Panc1 (cell line): ENCODE measurements at regions not wholly inside any gene's neighbourhood (a gene's known extent, or its start where the extent isn't known, plus 50 kb on each side); places are given as distances from the start of the nearest gene placed in this dataset.

Source experiments
- CTCF ChIP-seq: fragments of 450-650 bp; IDR thresholded peaks from 2 replicates; pipeline ENCODE4 v1.5.1; 2017; ENCODE audit warnings: mild to moderate bottlenecking
- TCF7L2 ChIP-seq: IDR thresholded peaks from 2 replicates; pipeline ENCODE4 v1.6.1; 2011; ENCODE audit warnings: mild to moderate bottlenecking, low read depth, low read length, inconsistent platforms
- TF ChIP-seq, protein P1 (sequence below), 2 experiments: IDR thresholded peaks; 2 replicates each; pipeline ENCODE4 v1.6.1; 2011 to 2012; ENCODE audit warnings: low read depth in 2 of 2, control low read depth in 1 of 2, low read length in 1 of 2, mild to moderate bottlenecking in 1 of 2, moderate library complexity in 1 of 2; ENCODE audit not compliant: insufficient read depth in 1 of 2

- TF ChIP-seq CTCF, result no peak
- TF ChIP-seq, protein P1, sequence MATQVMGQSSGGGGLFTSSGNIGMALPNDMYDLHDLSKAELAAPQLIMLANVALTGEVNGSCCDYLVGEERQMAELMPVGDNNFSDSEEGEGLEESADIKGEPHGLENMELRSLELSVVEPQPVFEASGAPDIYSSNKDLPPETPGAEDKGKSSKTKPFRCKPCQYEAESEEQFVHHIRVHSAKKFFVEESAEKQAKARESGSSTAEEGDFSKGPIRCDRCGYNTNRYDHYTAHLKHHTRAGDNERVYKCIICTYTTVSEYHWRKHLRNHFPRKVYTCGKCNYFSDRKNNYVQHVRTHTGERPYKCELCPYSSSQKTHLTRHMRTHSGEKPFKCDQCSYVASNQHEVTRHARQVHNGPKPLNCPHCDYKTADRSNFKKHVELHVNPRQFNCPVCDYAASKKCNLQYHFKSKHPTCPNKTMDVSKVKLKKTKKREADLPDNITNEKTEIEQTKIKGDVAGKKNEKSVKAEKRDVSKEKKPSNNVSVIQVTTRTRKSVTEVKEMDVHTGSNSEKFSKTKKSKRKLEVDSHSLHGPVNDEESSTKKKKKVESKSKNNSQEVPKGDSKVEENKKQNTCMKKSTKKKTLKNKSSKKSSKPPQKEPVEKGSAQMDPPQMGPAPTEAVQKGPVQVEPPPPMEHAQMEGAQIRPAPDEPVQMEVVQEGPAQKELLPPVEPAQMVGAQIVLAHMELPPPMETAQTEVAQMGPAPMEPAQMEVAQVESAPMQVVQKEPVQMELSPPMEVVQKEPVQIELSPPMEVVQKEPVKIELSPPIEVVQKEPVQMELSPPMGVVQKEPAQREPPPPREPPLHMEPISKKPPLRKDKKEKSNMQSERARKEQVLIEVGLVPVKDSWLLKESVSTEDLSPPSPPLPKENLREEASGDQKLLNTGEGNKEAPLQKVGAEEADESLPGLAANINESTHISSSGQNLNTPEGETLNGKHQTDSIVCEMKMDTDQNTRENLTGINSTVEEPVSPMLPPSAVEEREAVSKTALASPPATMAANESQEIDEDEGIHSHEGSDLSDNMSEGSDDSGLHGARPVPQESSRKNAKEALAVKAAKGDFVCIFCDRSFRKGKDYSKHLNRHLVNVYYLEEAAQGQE (IDR thresholded peaks at IDR 0.05; ENCODE audit: insufficient read depth in 1 of 2, low read depth in 2 of 2, low read length in 1 of 2), result no peak
- TF ChIP-seq TCF7L2, result no peak
These were observed 515.6 kb downstream of the INHBA start for GRCh38 chr7:41187322-41187721.
